Heart right ventricle (tissue), 16 donors: ENCODE measurements at regions not wholly inside any gene's neighbourhood (a gene's known extent, or its start where the extent isn't known, plus 50 kb on each side); places are given as distances from the start of the nearest gene placed in this dataset.

ENCODE experiments used
- ATAC-seq, 8 donors: fragments of 200-7000 bp; cut with Tn5 transposase; one replicate each; pipeline ENCODE4 v1.9.1; 2020; ENCODE audit warnings: mild to moderate bottlenecking in 8 of 8, moderate library complexity in 8 of 8, moderate number of reproducible peaks in 1 of 8
- DNase-seq, 2 donors: peaks; one replicate each; pipeline ENCODE4 v3.0.0-alpha.2; 2020
- H3K27ac ChIP-seq, 10 donors: fragments of 200-600 bp; sonication (generic) in 2 of 10; one replicate each; pipeline versions ENCODE4 v1.5.0 to v1.8.0; 2020 to 2022; ENCODE audit warnings: mild to moderate bottlenecking in 3 of 10
- H3K27me3 ChIP-seq, 7 donors: fragments of 200-600 bp; one replicate each; pipeline ENCODE4 v1.8.0; 2021 to 2022; ENCODE audit warnings: mild to moderate bottlenecking in 2 of 7
- H3K36me3 ChIP-seq, 9 donors: fragments of 200-600 bp; sonication (generic) in 1 of 9; one replicate each; pipeline versions ENCODE4 v1.5.0 to v1.8.0; 2020 to 2022; ENCODE audit warnings: mild to moderate bottlenecking in 2 of 9
- H3K4me1 ChIP-seq, 9 donors: fragments of 200-600 bp; sonication (generic) in 1 of 9; one replicate each; pipeline versions ENCODE4 v1.5.0 to v1.8.0; 2020 to 2022; ENCODE audit warnings: mild to moderate bottlenecking in 4 of 9
- H3K4me3 ChIP-seq, 10 donors: fragments of 200-600 bp; sonication (generic) in 2 of 10; one replicate each; pipeline versions ENCODE4 v1.5.0 to v1.8.0; 2020 to 2022; ENCODE audit warnings: mild to moderate bottlenecking in 7 of 10, moderate library complexity in 2 of 10
- H3K9me3 ChIP-seq, 11 donors: fragments of 200-600 bp in 10 of 11; sonication (generic) in 2 of 11; one replicate each; pipeline versions ENCODE4 v1.5.0 to v1.8.0; 2013 to 2022; ENCODE audit warnings: mild to moderate bottlenecking in 2 of 11, control low read depth in 1 of 11, moderate library complexity in 1 of 11
- CTCF ChIP-seq, 9 donors: fragments of 200-600 bp; sonication (generic) in 2 of 9; IDR thresholded peaks; one replicate each; pipeline versions ENCODE4 v1.5.0 to v1.8.0; 2021 to 2022; ENCODE audit warnings: antibody characterized with exemption in 9 of 9, mild to moderate bottlenecking in 5 of 9, moderate library complexity in 1 of 9
- WGBS, 2 donors: extraction: QIAGEN DNeasy Blood & Tissue Kit; methylation state at CpG; one replicate each; pipeline ENCODE4 v1.1.7; 2013; ENCODE audit warnings: inconsistent platforms in 1 of 2; 5-methylcytosine and 5-hydroxymethylcytosine counted together
- intact Hi-C, 10 donors: fragments of 100-400 bp; cut with DNase I; formaldehyde crosslinking; loops; one replicate each; pipeline versions ENCODE4 v1.11.1 to v1.14.2; 2022
- donor health status: Arrhythmogenic right ventricular cardiomyopathy.
- donor health status: ischemic (EF 13 %, LVEDD 7.1; RV severe dilation, severe dysfunction).
- donor health status: healthy with polysubstance abuse.
- donor health status: DM: no; HTN: yes; CAD: no.
- donor health status: DM: no; HTN: no; CAD: no.
- donor health status: ischemic (EF 25% LVEDD 6.9; RV normal size, moderate dysfunction).
- donor health status: ischemic (EF 25% LVEDD 5.7; RV mildly dilated, moderate dysfunction).
- donor health status: healthy.
- donor health status: DM: yes; HTN: yes; CAD: no.
- donor health status: Ischemic cardiomyopathy.
- donor health status: ischemic (EF 35%, LVEDD 5.7; RV mildly dilated, moderate dysfunction).
- donor health status: nonischemic (EF 11% LVEDD 7.7; RV severe dilation, severe dysfunction).
- donor health status: DM: yes; HTN: yes; CAD: no.
- donor health status: PGD.
- donor health status: ischemic (EF 29% LVEDD 5.4; RV normal size, mild dysfunction).
- donor health status: nonischemic (EF 23%, LVEDD 6.1; RV moderate dilation, normal function).

- peaks cover 0 to 3% (median 0%) of the 10 kb centered on the region in 11 donors for H3K9me3 ChIP-seq
- no peak overlapping the region for H3K27ac ChIP-seq
- H3K4me1 ChIP-seq: no peaks in the 10 kb centered on the region
- intact Hi-C loops: no loop called here
- 69 to 71% methylated on average over 2 of the region's 2 CpGs for WGBS, 2 donors
- H3K27me3 ChIP-seq: no peaks in the 10 kb centered on the region
- no peaks in the 10 kb centered on the region for H3K36me3 ChIP-seq
- H3K4me3 ChIP-seq: peak overlapping the region in 1 of 10 donors; percentile 1
- no peak for TF ChIP-seq CTCF (IDR thresholded peaks at IDR 0.05)
- no peak for DNase-seq
- no peak for ATAC-seq
These were observed 913.5 kb downstream of the MRPL39 start for GRCh38 chr21:24693779-24694178.

- H3K4me3 ChIP-seq: no peak overlapping the region
- no peaks in the 10 kb centered on the region for H3K4me1 ChIP-seq
- intact Hi-C loops: no loop called here
These were observed 925.8 kb downstream of the MRPL39 start for GRCh38 chr21:24681456-24681855.

GRCh38 chr21:24671901-24672300, 935.4 kb downstream of the MRPL39 start:
- DNase-seq (no peak), ATAC-seq (no peak)
- Histone ChIP-seq H3K27me3 (no peaks in the 10 kb centered on the region), H3K27ac (no peak overlapping the region), H3K9me3 (no peaks in the 10 kb centered on the region), H3K36me3 (no peaks in the 10 kb centered on the region), H3K4me1 (no peaks in the 10 kb centered on the region), H3K4me3 (no peak overlapping the region)
- 54 to 74% methylated on average over 1 of the region's 1 CpG for WGBS, 2 donors
- intact Hi-C loops: no loop called here
- TF ChIP-seq CTCF (IDR thresholded peaks at IDR 0.05): no peak

More at GRCh38 chr21:24681456-24681855, 925.8 kb downstream of the MRPL39 start:
- no peaks in the 10 kb centered on the region for H3K9me3 ChIP-seq
- no peak for TF ChIP-seq CTCF (IDR thresholded peaks at IDR 0.05)
- H3K27me3 ChIP-seq: no peaks in the 10 kb centered on the region
- no peak overlapping the region for H3K27ac ChIP-seq
- no peak for ATAC-seq
- DNase-seq: no peak
- 31 to 35% methylated on average over 2 of the region's 2 CpGs for WGBS, 2 donors
- H3K36me3 ChIP-seq: no peaks in the 10 kb centered on the region

GRCh38 chr21:24658926-24659325, 948.4 kb downstream of the MRPL39 start:
- no peak for DNase-seq
- no peak overlapping the region for H3K27ac ChIP-seq
- ATAC-seq: no peak
- no peak for TF ChIP-seq CTCF (IDR thresholded peaks at IDR 0.05)
- H3K27me3 ChIP-seq: no peaks in the 10 kb centered on the region
- no peaks in the 10 kb centered on the region for H3K4me1 ChIP-seq
- intact Hi-C loops: no loop called here
- no peaks in the 10 kb centered on the region for H3K36me3 ChIP-seq
- H3K4me3 ChIP-seq: no peak overlapping the region
- no peaks in the 10 kb centered on the region for H3K9me3 ChIP-seq

GRCh38 chr21:24658026-24658425, 949.3 kb downstream of the MRPL39 start:
- H3K36me3 ChIP-seq: no peaks in the 10 kb centered on the region
- no peak overlapping the region for H3K27ac ChIP-seq
- TF ChIP-seq CTCF (IDR thresholded peaks at IDR 0.05): no peak
- ATAC-seq (no peak), DNase-seq (no peak)
- H3K9me3 ChIP-seq: no peaks in the 10 kb centered on the region
- H3K4me1 ChIP-seq: no peaks in the 10 kb centered on the region
- H3K27me3 ChIP-seq: no peaks in the 10 kb centered on the region
- no peak overlapping the region for H3K4me3 ChIP-seq
- WGBS, 2 donors: 78 to 93% methylated on average over 1 of the region's 1 CpG
- intact Hi-C loops: no loop called here
